GM18867 (cell line): ENCODE measurements at regions not wholly inside any gene's neighbourhood (a gene's known extent, or its start where the extent isn't known, plus 50 kb on each side); places are given as distances from the start of the nearest gene placed in this dataset.
"Not testable (repeated sequence)": the region's sequence is repeated elsewhere in the genome, so short reads cannot be mapped to it uniquely, and the experiment has no call there.

Source experiments
- ATAC-seq: cut with Tn5 transposase; IDR thresholded peaks from one replicate; pipeline ENCODE4 v1.9.1; 2021; ENCODE audit warnings: mild to moderate bottlenecking, moderate library complexity; ENCODE audit not compliant: unreplicated experiment

GRCh38 chr12:114858388-114859146 lies 174.6 kb upstream of the TBX3 start:
- no peak for ATAC-seq

DNA sequence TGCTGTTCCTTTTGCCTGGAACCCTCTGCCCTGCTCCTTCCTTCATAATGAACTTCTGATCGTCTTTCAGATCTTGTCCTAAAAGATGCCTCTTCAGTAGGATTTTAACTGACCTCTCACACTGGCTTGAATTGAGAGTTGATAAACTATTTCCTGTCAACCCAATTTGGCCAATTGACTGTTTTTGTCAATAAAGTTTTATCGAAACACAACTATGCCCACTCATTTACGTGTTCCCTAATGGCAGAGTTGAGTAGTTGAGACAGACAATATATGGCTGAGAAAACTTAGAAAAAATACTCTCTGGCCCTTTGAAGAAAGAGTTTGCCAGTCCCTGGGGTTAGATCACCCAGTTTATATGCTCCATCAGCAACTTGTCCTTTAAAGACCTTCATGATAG lies 171.7 kb upstream of the TBX3 start:
- no peak for ATAC-seq

DNA sequence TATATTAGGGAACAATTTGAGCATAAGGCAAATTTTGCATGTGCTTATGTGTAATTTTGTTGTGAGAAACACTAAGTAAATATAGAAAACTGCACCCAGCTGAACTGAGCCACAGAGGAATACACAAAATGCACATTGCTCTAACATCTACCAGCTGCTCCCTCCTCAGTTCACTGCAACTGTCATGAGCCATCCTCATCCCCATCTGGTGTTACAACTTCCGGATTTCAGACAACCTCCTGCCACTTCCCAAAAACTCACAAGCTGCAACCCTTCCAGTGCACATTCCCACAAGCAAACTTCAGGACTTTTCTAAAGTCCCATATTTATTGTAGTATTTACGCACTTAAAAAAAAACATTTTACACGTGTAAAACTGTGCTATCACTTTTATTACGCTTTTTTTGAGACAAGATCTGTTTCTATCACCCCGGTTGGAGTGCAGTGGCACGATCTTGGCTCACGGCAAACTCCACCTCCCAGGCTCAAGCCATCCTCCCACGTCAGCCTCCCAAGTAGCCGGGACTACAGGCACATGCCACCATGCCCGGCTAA lies 169.1 kb upstream of the TBX3 start:
- ATAC-seq, result no peak

GRCh38 chr12:114851981-114852380 lies 168.0 kb upstream of the TBX3 start:
- no peak for ATAC-seq

- ATAC-seq, result no peak
Observed at GRCh38 chr12:114850661-114851275, 166.8 kb upstream of the TBX3 start.

- ATAC-seq, result no peak
Observed at GRCh38 chr12:114848666-114849065, 164.7 kb upstream of the TBX3 start.

DNA sequence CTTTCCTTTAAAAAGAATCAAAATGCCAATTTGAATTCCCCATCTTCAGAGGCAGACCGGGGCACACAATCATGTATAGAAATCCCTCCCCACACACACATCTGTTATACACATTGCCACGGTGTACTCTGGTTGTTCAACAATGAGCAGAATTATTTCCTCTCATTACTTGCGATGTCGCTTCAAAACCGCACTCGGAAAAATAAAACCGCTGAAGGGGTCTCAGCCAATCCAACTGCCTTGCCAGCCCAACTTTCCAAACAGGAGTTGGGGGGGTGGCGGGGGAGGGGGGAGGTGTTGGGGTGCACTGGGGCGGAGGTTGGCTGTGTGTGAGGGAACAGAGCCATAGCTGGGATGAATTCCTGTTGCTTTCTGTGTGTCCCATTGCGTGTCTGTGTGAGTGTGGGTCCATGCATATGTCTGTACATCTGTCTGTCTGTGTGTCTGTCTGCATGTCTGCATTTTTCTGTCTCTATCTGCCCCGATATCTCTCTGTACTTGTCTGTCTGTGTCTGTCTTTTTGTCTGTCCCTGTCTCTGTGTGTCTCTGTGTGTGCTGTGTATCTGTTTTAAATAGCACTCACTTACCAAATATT lies 163.6 kb upstream of the TBX3 start:
- ATAC-seq, result no peak

- ATAC-seq, result no peak
Observed at GRCh38 chr12:114846771-114847170, 162.8 kb upstream of the TBX3 start.

GRCh38 chr12:114841557-114842251 lies 157.7 kb upstream of the TBX3 start:
- no peak for ATAC-seq

DNA sequence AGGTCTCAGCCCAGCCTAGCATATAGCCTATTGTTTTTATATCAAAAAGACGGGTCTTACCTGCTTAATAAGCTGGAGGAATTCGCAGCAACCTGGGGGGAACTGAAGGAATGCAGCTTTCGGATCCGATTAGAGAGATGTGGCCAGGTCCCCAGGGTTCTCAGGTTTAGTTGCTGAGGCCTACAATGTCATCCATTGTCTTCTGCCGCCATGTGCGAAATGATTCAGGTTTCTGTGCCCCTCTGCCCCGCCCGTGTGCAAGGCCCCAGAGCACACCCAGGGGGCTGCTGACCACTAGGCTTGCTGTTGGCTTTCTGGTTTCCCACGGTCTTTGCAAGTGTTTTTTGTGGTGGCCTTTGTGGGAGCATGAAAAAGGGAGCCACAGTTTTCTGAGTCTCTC lies 154.5 kb upstream of the TBX3 start:
- no peak for ATAC-seq

GRCh38 chr12:114836609-114837008 lies 152.6 kb upstream of the TBX3 start:
- ATAC-seq, result no peak

DNA sequence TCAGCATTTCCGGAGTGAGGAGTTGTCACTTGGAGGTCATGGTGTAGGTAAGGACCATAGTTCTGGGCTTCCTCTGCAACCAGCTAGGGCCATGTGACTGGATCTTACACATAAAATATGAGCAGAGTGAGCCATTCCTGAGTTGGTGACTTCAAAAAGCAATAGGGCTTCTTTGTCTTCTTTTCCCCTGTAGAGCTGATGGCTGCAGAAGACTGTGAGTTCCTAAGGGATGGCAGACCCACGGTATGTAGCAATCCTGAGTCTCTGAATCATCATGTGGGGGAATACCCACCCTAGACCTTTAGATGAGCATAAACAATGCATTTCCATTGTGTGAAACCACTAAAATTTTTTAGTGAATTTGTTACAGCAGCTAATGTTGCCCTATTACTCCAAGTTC lies 151.1 kb upstream of the TBX3 start:
- ATAC-seq, result no peak

- no peak for ATAC-seq
Observed at GRCh38 chr12:114834621-114835020, 150.6 kb upstream of the TBX3 start.

- ATAC-seq, result no peak
Observed at GRCh38 chr12:114829833-114830232, 145.9 kb upstream of the TBX3 start.

DNA sequence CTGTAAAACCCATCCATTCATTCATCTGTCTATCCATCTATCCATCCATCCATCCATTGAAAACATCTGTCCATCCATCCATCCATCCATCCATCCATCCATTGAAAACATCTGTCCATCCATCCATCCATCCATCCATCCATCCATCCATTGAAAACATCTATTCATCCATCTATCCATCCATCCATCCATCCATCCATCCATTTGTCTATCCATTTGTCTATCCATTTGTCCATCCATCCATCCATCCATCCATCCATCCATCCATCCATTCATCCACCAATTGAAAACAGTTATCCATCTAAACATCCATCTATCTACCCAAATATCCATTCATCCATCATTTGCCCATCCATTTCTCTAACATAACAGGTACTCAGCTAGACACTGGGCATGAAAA lies 145.3 kb upstream of the TBX3 start:
- not testable (repeated sequence) for ATAC-seq

- ATAC-seq, result no peak
Observed at GRCh38 chr12:114827461-114827860, 143.5 kb upstream of the TBX3 start.

GRCh38 chr12:114826244-114826643 lies 142.3 kb upstream of the TBX3 start:
- no peak for ATAC-seq

- ATAC-seq, result no peak
Observed at GRCh38 chr12:114823724-114824123, 139.7 kb upstream of the TBX3 start.

- no peak for ATAC-seq
Observed at GRCh38 chr12:114821570-114821969, 137.6 kb upstream of the TBX3 start.

DNA sequence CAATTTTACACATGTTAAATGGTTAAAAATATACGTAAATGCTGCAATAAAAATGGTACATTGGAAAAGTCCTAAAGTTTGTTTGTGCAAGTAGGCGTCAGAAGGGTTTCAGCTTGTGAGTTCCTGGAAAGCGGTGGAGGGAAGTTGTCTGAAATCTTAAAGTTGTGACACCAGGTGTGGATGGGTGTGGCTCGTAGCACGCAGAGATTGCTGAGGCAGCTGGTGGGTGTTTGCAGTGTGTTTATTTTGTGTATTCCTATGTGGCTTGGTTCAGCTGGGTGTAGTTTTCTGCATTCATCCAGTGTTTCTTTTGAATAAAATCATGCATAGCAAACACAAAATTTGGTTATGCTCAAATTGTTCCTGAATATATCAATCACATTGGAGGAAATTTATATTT lies 136.8 kb upstream of the TBX3 start:
- no peak for ATAC-seq
